A673 (cell line): ENCODE measurements at regions not wholly inside any gene's neighbourhood (a gene's known extent, or its start where the extent isn't known, plus 50 kb on each side); places are given as distances from the start of the nearest gene placed in this dataset.
"Not testable (repeated sequence)": the region's sequence is repeated elsewhere in the genome, so short reads cannot be mapped to it uniquely, and the experiment has no call there.

Experiments
- BruUV-seq: library from RNA; stranded (reverse); fragments of 400-500 nt; replicated peaks from 2 replicates; lab custom pipeline; 2021; lab: Mats Ljungman, UMichigan
- CTCF ChIA-PET: fragments of 300-600 bp; sonication (Branson Sonifier 250); formaldehyde crosslinking; loops from one replicate; lab custom pipeline; 2022; ENCODE audit warnings: antibody characterized with exemption; lab: Charles Lee
- POLR2A ChIA-PET: fragments of 300-600 bp; sonication (Branson Sonifier 250); formaldehyde crosslinking; loops from one replicate; lab custom pipeline; 2022; ENCODE audit warnings: antibody characterized with exemption; ENCODE audit not compliant: low non-redundant PET; lab: Charles Lee
- DNase-seq: peaks from one replicate; pipeline ENCODE4 v3.0.0-alpha.2; 2015; ENCODE audit warnings: low spot score
- H3K27ac ChIP-seq: fragments of 200-600 bp; sonication (generic); 2 replicates; pipeline ENCODE4 v1.5.1; 2016; ENCODE audit warnings: mixed run types, low read depth, mild to moderate bottlenecking, mixed read lengths, antibody characterized with exemption, low read length; ENCODE audit not compliant: poor library complexity, severe bottlenecking
- H3K27me3 ChIP-seq: fragments of 200-600 bp; sonication (generic); replicated peaks from 2 replicates; pipeline ENCODE4 v1.6.1; 2017; ENCODE audit warnings: mixed run types, low read depth, mild to moderate bottlenecking, mixed read lengths, antibody characterized with exemption, low read length; ENCODE audit not compliant: insufficient read depth, poor library complexity
- H3K36me3 ChIP-seq: fragments of 200-600 bp; sonication (generic); 2 replicates; pipeline ENCODE4 v1.6.1; 2016; ENCODE audit warnings: mixed run types, mild to moderate bottlenecking, mixed read lengths, antibody characterized with exemption, low read length; ENCODE audit not compliant: insufficient read depth, poor library complexity, severe bottlenecking
- H3K4me1 ChIP-seq: fragments of 200-600 bp; sonication (generic); 2 replicates; pipeline ENCODE4 v1.6.1; 2017; ENCODE audit warnings: mixed run types, mild to moderate bottlenecking, mixed read lengths, antibody characterized with exemption, low read length; ENCODE audit not compliant: insufficient read depth, poor library complexity, severe bottlenecking
- H3K4me3 ChIP-seq: fragments of 200-600 bp; sonication (generic); 2 replicates; pipeline ENCODE4 v1.5.1; 2016; ENCODE audit warnings: low read depth, mixed run types, mild to moderate bottlenecking, mixed read lengths, low read length; ENCODE audit not compliant: poor library complexity, severe bottlenecking
- H3K9me3 ChIP-seq: fragments of 200-600 bp; sonication (generic); 2 replicates; pipeline ENCODE4 v1.6.1; 2016; ENCODE audit warnings: mixed run types, low read depth, mild to moderate bottlenecking, mixed read lengths, antibody characterized with exemption, low read length; ENCODE audit not compliant: poor library complexity, severe bottlenecking
- EZH2 ChIP-seq: fragments of 200-600 bp; sonication (generic); IDR thresholded peaks from 2 replicates; pipeline ENCODE4 v1.6.1; 2017; ENCODE audit warnings: borderline replicate concordance, low read depth, mild to moderate bottlenecking, mixed read lengths, antibody characterized with exemption, low read length; ENCODE audit not compliant: poor library complexity, severe bottlenecking
- intact Hi-C: fragments of 100-400 bp; cut with micrococcal nuclease; formaldehyde crosslinking; loops from one replicate; pipeline ENCODE4 v1.10.0; 2022; ENCODE audit not compliant: unreplicated experiment
- TF ChIP-seq, protein P1 (sequence below): fragments of 300-800, 200-600 bp; sonication (generic); conservative IDR thresholded peaks from 2 replicates; pipeline ENCODE4 v1.5.1; 2017; ENCODE audit warnings: low read depth, mild to moderate bottlenecking, antibody characterized with exemption, low read length, moderate library complexity, mixed read lengths

DNA sequence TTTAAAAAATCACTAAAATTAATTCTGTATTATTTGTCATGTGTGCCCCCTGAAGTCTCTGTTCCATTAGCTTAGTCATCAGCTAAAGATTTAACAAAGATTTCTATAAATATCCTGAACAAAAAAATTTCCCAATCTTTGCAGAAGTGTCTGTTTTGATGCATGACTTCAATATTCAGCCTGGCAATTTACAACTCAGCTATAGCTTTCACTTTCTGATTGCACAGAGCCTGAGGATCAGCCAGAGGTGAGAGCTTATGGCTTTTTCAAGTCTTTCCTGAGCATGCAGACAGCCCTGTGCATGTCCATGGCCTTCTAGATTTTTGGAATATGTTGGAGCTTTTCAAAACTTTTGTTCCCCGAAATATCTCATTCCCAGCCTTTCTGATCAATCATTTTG, 420.1 kb downstream of the ZNF674 start:
- H3K4me1 ChIP-seq, result no peaks in the 10 kb centered on the region
- ChIA-PET CTCF (no interaction called here), POLR2A (no interaction called here)
- no peaks in the 10 kb centered on the region for H3K27me3 ChIP-seq
- H3K4me3 ChIP-seq, result no peak overlapping the region
- intact Hi-C loops, result no loop called here
- peak; percentile 3 for DNase-seq
- TF ChIP-seq, protein P1, sequence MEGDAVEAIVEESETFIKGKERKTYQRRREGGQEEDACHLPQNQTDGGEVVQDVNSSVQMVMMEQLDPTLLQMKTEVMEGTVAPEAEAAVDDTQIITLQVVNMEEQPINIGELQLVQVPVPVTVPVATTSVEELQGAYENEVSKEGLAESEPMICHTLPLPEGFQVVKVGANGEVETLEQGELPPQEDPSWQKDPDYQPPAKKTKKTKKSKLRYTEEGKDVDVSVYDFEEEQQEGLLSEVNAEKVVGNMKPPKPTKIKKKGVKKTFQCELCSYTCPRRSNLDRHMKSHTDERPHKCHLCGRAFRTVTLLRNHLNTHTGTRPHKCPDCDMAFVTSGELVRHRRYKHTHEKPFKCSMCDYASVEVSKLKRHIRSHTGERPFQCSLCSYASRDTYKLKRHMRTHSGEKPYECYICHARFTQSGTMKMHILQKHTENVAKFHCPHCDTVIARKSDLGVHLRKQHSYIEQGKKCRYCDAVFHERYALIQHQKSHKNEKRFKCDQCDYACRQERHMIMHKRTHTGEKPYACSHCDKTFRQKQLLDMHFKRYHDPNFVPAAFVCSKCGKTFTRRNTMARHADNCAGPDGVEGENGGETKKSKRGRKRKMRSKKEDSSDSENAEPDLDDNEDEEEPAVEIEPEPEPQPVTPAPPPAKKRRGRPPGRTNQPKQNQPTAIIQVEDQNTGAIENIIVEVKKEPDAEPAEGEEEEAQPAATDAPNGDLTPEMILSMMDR, result no peak
- no peak for TF ChIP-seq EZH2
- H3K36me3 ChIP-seq, result no peaks in the 10 kb centered on the region
- peaks cover 8% of the 10 kb centered on the region for H3K9me3 ChIP-seq
- H3K27ac ChIP-seq, result no peak overlapping the region
- no TSS peak for BruUV-seq

DNA sequence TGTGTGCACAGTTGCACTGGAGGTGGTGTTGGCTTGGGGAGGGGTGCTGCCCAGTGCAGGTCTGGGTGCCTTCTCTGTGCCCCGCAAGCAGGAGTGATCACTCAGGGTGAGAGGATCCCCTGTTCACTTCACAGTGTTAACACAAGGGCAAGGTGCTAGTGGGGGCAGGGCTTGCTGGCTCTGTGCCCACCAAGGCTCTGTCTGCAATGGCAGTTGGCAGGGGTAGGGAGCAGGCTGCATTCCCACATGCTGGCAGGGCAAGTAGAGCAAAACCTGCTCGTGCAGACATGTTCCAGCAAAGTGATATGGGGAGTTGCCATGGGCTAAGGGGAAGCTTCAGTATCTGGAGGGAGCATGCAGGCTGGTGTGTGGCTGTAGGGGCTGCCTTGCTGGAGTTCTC, 428.0 kb downstream of the ZNF674 start:
- intact Hi-C loops, result no loop called here
- ChIA-PET CTCF (no interaction called here), POLR2A (no interaction called here)
- BruUV-seq, result no TSS peak
- Histone ChIP-seq H3K36me3 (no peaks in the 10 kb centered on the region), H3K27me3 (no peaks in the 10 kb centered on the region), H3K9me3 (peaks cover 3% of the 10 kb centered on the region), H3K4me3 (no peak overlapping the region), H3K4me1 (no peaks in the 10 kb centered on the region), H3K27ac (no peak overlapping the region)
- no peak for DNase-seq
- TF ChIP-seq, protein P1, result no peak
- TF ChIP-seq EZH2, result no peak

DNA sequence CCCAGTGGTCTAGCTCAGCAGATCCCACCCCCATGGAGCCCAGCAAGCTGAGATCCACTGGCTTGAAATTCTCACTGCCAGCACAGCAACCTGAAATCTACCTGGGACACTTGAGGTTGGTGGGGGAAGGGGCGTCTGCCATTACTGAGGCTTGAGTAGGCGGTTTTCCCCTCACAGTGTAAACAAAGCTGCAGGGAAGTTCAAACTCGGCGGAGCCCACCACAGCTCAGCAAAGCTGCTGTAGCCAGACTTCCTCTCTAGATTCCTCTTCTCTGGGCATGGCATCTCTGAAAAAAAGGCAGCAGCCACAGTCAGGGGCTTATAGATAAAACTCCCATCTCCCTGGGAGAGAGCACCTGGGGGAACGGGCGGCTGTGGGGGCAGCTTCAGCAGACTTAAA, 457.9 kb downstream of the ZNF674 start:
- H3K4me3 ChIP-seq, CTCF ChIA-PET, H3K27ac ChIP-seq, H3K36me3 ChIP-seq, H3K27me3 ChIP-seq, BruUV-seq, POLR2A ChIA-PET, DNase-seq, H3K9me3 ChIP-seq, intact Hi-C loops, H3K4me1 ChIP-seq: not testable (repeated sequence)

DNA sequence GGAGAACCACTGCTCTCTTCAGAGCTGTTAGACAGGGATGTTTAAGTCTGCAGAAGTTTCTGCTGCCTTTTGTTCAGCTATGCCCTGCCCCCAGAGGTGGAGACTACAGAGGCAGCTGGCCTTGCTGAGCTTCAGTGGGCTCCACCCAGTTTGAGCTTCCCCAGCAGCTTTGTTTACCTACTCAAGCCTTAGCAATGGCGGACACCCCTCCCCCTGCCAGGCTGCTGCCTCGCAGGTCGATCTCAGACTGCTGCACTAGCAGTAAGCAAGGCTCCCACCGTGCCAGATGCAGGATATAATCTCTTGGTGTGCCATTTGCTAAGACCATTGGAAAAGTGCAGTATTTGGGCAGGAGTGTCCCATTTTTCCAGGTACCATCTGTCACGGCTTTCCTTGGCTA, 465.1 kb downstream of the ZNF674 start:
- intact Hi-C loops, H3K4me3 ChIP-seq, H3K9me3 ChIP-seq, H3K27ac ChIP-seq, POLR2A ChIA-PET, H3K4me1 ChIP-seq, H3K27me3 ChIP-seq, CTCF ChIA-PET, H3K36me3 ChIP-seq, BruUV-seq, DNase-seq: not testable (repeated sequence)
